Retinal pigment epithelial cell (primary cell): ENCODE measurements at regions not wholly inside any gene's neighbourhood (a gene's known extent, or its start where the extent isn't known, plus 50 kb on each side); places are given as distances from the start of the nearest gene placed in this dataset.

Source experiments
- DNase-seq: peaks from one replicate; pipeline ENCODE4 v3.0.0-alpha.2; 2010; ENCODE audit warnings: low read depth
- H3K4me3 ChIP-seq: 2 replicates; pipeline ENCODE4 v1.5.1; 2011; ENCODE audit warnings: mild to moderate bottlenecking, low read length, control low read depth, moderate library complexity
- TF ChIP-seq, protein P1 (sequence below): conservative IDR thresholded peaks from 2 replicates; pipeline ENCODE4 v1.5.1; 2011; ENCODE audit warnings: low read depth, low read length, control low read depth, inconsistent platforms

- H3K4me3 ChIP-seq: no peak overlapping the region
- no peak for DNase-seq
- TF ChIP-seq, protein P1, sequence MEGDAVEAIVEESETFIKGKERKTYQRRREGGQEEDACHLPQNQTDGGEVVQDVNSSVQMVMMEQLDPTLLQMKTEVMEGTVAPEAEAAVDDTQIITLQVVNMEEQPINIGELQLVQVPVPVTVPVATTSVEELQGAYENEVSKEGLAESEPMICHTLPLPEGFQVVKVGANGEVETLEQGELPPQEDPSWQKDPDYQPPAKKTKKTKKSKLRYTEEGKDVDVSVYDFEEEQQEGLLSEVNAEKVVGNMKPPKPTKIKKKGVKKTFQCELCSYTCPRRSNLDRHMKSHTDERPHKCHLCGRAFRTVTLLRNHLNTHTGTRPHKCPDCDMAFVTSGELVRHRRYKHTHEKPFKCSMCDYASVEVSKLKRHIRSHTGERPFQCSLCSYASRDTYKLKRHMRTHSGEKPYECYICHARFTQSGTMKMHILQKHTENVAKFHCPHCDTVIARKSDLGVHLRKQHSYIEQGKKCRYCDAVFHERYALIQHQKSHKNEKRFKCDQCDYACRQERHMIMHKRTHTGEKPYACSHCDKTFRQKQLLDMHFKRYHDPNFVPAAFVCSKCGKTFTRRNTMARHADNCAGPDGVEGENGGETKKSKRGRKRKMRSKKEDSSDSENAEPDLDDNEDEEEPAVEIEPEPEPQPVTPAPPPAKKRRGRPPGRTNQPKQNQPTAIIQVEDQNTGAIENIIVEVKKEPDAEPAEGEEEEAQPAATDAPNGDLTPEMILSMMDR: no peak
These were observed 50.5 kb upstream of the LRRC1 start for GRCh38 chr6:53744321-53744720.

- no peak for DNase-seq
- no peak overlapping the region for H3K4me3 ChIP-seq
- TF ChIP-seq, protein P1: no peak
These were observed 53.6 kb upstream of the LRRC1 start for GRCh38 chr6:53741034-53741823.

- no peak for DNase-seq
- H3K4me3 ChIP-seq: no peak overlapping the region
- TF ChIP-seq, protein P1: no peak
These were observed 57.1 kb upstream of the LRRC1 start for GRCh38 chr6:53737746-53738145.

GRCh38 chr6:53735896-53736295 lies 58.9 kb upstream of the LRRC1 start:
- DNase-seq: no peak
- no peak overlapping the region for H3K4me3 ChIP-seq
- TF ChIP-seq, protein P1: no peak

GRCh38 chr6:53734473-53735299 lies 60.1 kb upstream of the LRRC1 start:
- no peak overlapping the region for H3K4me3 ChIP-seq
- peak; percentile 81 for DNase-seq

GRCh38 chr6:53731866-53732636 lies 62.8 kb upstream of the LRRC1 start:
- TF ChIP-seq, protein P1: no peak
- DNase-seq: no peak
- H3K4me3 ChIP-seq: no peak overlapping the region

More at GRCh38 chr6:53734473-53735299, 60.1 kb upstream of the LRRC1 start:
- TF ChIP-seq, protein P1: peak; percentile 67
